NB4 (cell line): ENCODE measurements at regions not wholly inside any gene's neighbourhood (a gene's known extent, or its start where the extent isn't known, plus 50 kb on each side); places are given as distances from the start of the nearest gene placed in this dataset.

Experiments
- CTCF ChIP-seq: IDR thresholded peaks from one replicate; pipeline ENCODE4 v1.5.1; 2012; ENCODE audit warnings: low read depth, low read length
- MAX ChIP-seq: IDR thresholded peaks from 2 replicates; pipeline ENCODE4 v1.6.1; 2011; ENCODE audit warnings: low read depth, low read length
- MYC ChIP-seq: IDR thresholded peaks from 2 replicates; pipeline ENCODE4 v1.6.1; 2011; ENCODE audit warnings: low read depth, low read length
- POLR2A ChIP-seq: IDR thresholded peaks from 2 replicates; pipeline ENCODE4 v1.6.1; 2011; ENCODE audit warnings: mild to moderate bottlenecking; ENCODE audit not compliant: insufficient read length; ENCODE audit errors: extremely low read depth

- TF ChIP-seq CTCF (no peak), POLR2A (no peak), MYC (no peak), MAX (no peak)
Observed at GRCh38 chr2:212722046-212722445, 183.4 kb upstream of the ERBB4 start.
